GM10266 (cell line): ENCODE measurements at regions not wholly inside any gene's neighbourhood (a gene's known extent, or its start where the extent isn't known, plus 50 kb on each side); places are given as distances from the start of the nearest gene placed in this dataset.

Experiments
- DNase-seq: peaks from one replicate; pipeline ENCODE4 v3.0.0; 2012; ENCODE audit errors: extremely low spot score
- CTCF ChIP-seq: IDR thresholded peaks from 2 replicates; pipeline ENCODE4 v1.5.1; 2012; ENCODE audit warnings: mild to moderate bottlenecking, low read depth; ENCODE audit not compliant: control insufficient read depth, insufficient read depth; ENCODE audit errors: missing control alignments

GRCh38 chr12:28681980-28682379 is 467.1 kb upstream of the FAR2 start:
- TF ChIP-seq CTCF = no peak

GRCh38 chr12:28683366-28683765 is 465.7 kb upstream of the FAR2 start:
- DNase-seq = no peak
- TF ChIP-seq CTCF = no peak

More at GRCh38 chr12:28681980-28682379, 467.1 kb upstream of the FAR2 start:
- DNase-seq = no peak

- no peak for TF ChIP-seq CTCF
- no peak for DNase-seq
Measured at GRCh38 chr12:28689398-28690175, 459.5 kb upstream of the FAR2 start.

GRCh38 chr12:28693565-28694219 is 455.4 kb upstream of the FAR2 start:
- DNase-seq = no peak
- no peak for TF ChIP-seq CTCF

GRCh38 chr12:28698553-28698952 is 450.5 kb upstream of the FAR2 start:
- no peak for TF ChIP-seq CTCF
- no peak for DNase-seq

- DNase-seq = no peak
- TF ChIP-seq CTCF = no peak
Measured at GRCh38 chr12:28699029-28699428, 450.0 kb upstream of the FAR2 start.

GRCh38 chr12:28700161-28700560 is 448.9 kb upstream of the FAR2 start:
- TF ChIP-seq CTCF = no peak
- no peak for DNase-seq
